Nephron progenitor cell (in vitro differentiated cells): ENCODE measurements at regions not wholly inside any gene's neighbourhood (a gene's known extent, or its start where the extent isn't known, plus 50 kb on each side); places are given as distances from the start of the nearest gene placed in this dataset.

Experiments
- DNase-seq: peaks from one replicate; pipeline ENCODE4 v3.0.0; 2021
- H3K27ac Mint-ChIP-seq: 2 replicates; pipeline ENCODE4 v1.8.0; 2021; ENCODE audit warnings: mild to moderate bottlenecking, moderate library complexity, mixed read lengths
- H3K27me3 Mint-ChIP-seq: 2 replicates; pipeline ENCODE4 v1.8.0; 2021; ENCODE audit warnings: mild to moderate bottlenecking, low read depth, mixed read lengths; ENCODE audit not compliant: poor library complexity
- H3K36me3 Mint-ChIP-seq: 2 replicates; pipeline ENCODE4 v1.8.0; 2021; ENCODE audit warnings: low read depth, mixed read lengths
- H3K4me1 Mint-ChIP-seq: 2 replicates; pipeline ENCODE4 v1.8.0; 2021; ENCODE audit warnings: mixed read lengths
- H3K4me3 Mint-ChIP-seq: 2 replicates; pipeline ENCODE4 v1.8.0; 2021; ENCODE audit warnings: mild to moderate bottlenecking, moderate library complexity, mixed read lengths
- H3K9me3 Mint-ChIP-seq: 2 replicates; pipeline ENCODE4 v1.8.0; 2021; ENCODE audit warnings: mild to moderate bottlenecking, moderate library complexity, mixed read lengths
- CTCF ChIP-seq: fragments of 200-600 bp; sonication (generic); IDR thresholded peaks from 2 replicates; pipeline ENCODE4 v1.5.0; 2021; ENCODE audit warnings: antibody characterized with exemption

- peaks cover 5% of the 10 kb centered on the region for H3K4me1 Mint-ChIP-seq
- no peak for TF ChIP-seq CTCF
- no peaks in the 10 kb centered on the region for H3K9me3 Mint-ChIP-seq
- peaks cover 5% of the 10 kb centered on the region for H3K27me3 Mint-ChIP-seq
- no peak for DNase-seq
- H3K36me3 Mint-ChIP-seq = no peaks in the 10 kb centered on the region
- no peak overlapping the region for H3K4me3 Mint-ChIP-seq
- H3K27ac Mint-ChIP-seq = no peak overlapping the region
These were observed 725.1 kb downstream of the SORCS1 start for GRCh38 chr10:106439366-106439765.

GRCh38 chr10:106438386-106438785 is 726.1 kb downstream of the SORCS1 start:
- H3K9me3 Mint-ChIP-seq = no peaks in the 10 kb centered on the region
- H3K27me3 Mint-ChIP-seq = peaks cover 8% of the 10 kb centered on the region
- TF ChIP-seq CTCF = no peak
- no peak for DNase-seq
- H3K4me1 Mint-ChIP-seq = peaks cover 5% of the 10 kb centered on the region
- H3K36me3 Mint-ChIP-seq = no peaks in the 10 kb centered on the region
- no peak overlapping the region for H3K4me3 Mint-ChIP-seq
- H3K27ac Mint-ChIP-seq = no peak overlapping the region

- Mint-ChIP-seq H3K36me3 (no peaks in the 10 kb centered on the region), H3K4me3 (no peak overlapping the region), H3K27ac (no peak overlapping the region), H3K9me3 (no peaks in the 10 kb centered on the region), H3K4me1 (peaks cover 5% of the 10 kb centered on the region), H3K27me3 (peaks cover 8% of the 10 kb centered on the region)
- no peak for DNase-seq
- TF ChIP-seq CTCF = no peak
These were observed 728.3 kb downstream of the SORCS1 start for GRCh38 chr10:106436123-106436715.

- no peak for DNase-seq
- Mint-ChIP-seq H3K27me3 (peaks cover 8% of the 10 kb centered on the region), H3K36me3 (no peaks in the 10 kb centered on the region)
These were observed 729.4 kb downstream of the SORCS1 start for GRCh38 chr10:106435081-106435480.

GRCh38 chr10:106424981-106425380 is 739.5 kb downstream of the SORCS1 start:
- Mint-ChIP-seq H3K4me1 (no peaks in the 10 kb centered on the region), H3K4me3 (no peak overlapping the region), H3K27me3 (no peaks in the 10 kb centered on the region), H3K36me3 (no peaks in the 10 kb centered on the region), H3K9me3 (no peaks in the 10 kb centered on the region), H3K27ac (no peak overlapping the region)
- no peak for DNase-seq
- TF ChIP-seq CTCF = no peak

More at GRCh38 chr10:106435081-106435480, 729.4 kb downstream of the SORCS1 start:
- Mint-ChIP-seq H3K27ac (no peak overlapping the region), H3K9me3 (no peaks in the 10 kb centered on the region), H3K4me3 (no peak overlapping the region), H3K4me1 (peaks cover under 1% of the 10 kb centered on the region)
- TF ChIP-seq CTCF = no peak

GRCh38 chr10:106424054-106424453 is 740.5 kb downstream of the SORCS1 start:
- no peak for DNase-seq
- H3K9me3 Mint-ChIP-seq = no peaks in the 10 kb centered on the region
- H3K36me3 Mint-ChIP-seq = no peaks in the 10 kb centered on the region
- no peak overlapping the region for H3K27ac Mint-ChIP-seq
- H3K27me3 Mint-ChIP-seq = no peaks in the 10 kb centered on the region
- no peak for TF ChIP-seq CTCF
- no peak overlapping the region for H3K4me3 Mint-ChIP-seq
- no peaks in the 10 kb centered on the region for H3K4me1 Mint-ChIP-seq
